GM21723 (cell line): ENCODE measurements at regions not wholly inside any gene's neighbourhood (a gene's known extent, or its start where the extent isn't known, plus 50 kb on each side); places are given as distances from the start of the nearest gene placed in this dataset.

ENCODE experiments used
- ATAC-seq: cut with Tn5 transposase; IDR thresholded peaks from one replicate; pipeline ENCODE4 v1.9.1; 2021; ENCODE audit warnings: mild to moderate bottlenecking, moderate library complexity; ENCODE audit not compliant: unreplicated experiment

- no peak for ATAC-seq
Observed at GRCh38 chr1:90210633-90211491, 216.0 kb downstream of the ZNF326 start.

GRCh38 chr1:90208949-90209348 lies 214.0 kb downstream of the ZNF326 start:
- no peak for ATAC-seq

GRCh38 chr1:90206260-90206659 lies 211.3 kb downstream of the ZNF326 start:
- ATAC-seq = no peak

- ATAC-seq = no peak
Observed at GRCh38 chr1:90204780-90205179, 209.9 kb downstream of the ZNF326 start.

- no peak for ATAC-seq
Observed at GRCh38 chr1:90204023-90204590, 209.2 kb downstream of the ZNF326 start.

GRCh38 chr1:90201467-90202358 lies 206.8 kb downstream of the ZNF326 start:
- ATAC-seq = no peak

- no peak for ATAC-seq
Observed at GRCh38 chr1:90200646-90201205, 205.8 kb downstream of the ZNF326 start.

GRCh38 chr1:90198616-90199332 lies 203.9 kb downstream of the ZNF326 start:
- no peak for ATAC-seq

- no peak for ATAC-seq
Observed at GRCh38 chr1:90193116-90193515, 198.2 kb downstream of the ZNF326 start.

- no peak for ATAC-seq
Observed at GRCh38 chr1:90192408-90192807, 197.5 kb downstream of the ZNF326 start.

- ATAC-seq = no peak
Observed at GRCh38 chr1:90190523-90190922, 195.6 kb downstream of the ZNF326 start.

- no peak for ATAC-seq
Observed at GRCh38 chr1:90189889-90190288, 195.0 kb downstream of the ZNF326 start.

- ATAC-seq = no peak
Observed at GRCh38 chr1:90187323-90187585, 192.3 kb downstream of the ZNF326 start.

- ATAC-seq = no peak
Observed at GRCh38 chr1:90186506-90187322, 191.8 kb downstream of the ZNF326 start.

- no peak for ATAC-seq
Observed at GRCh38 chr1:90176530-90176929, 181.6 kb downstream of the ZNF326 start.

GRCh38 chr1:90175490-90176167 lies 180.7 kb downstream of the ZNF326 start:
- no peak for ATAC-seq

GRCh38 chr1:90174246-90174645 lies 179.3 kb downstream of the ZNF326 start:
- ATAC-seq = no peak

- no peak for ATAC-seq
Observed at GRCh38 chr1:90162216-90162615, 167.3 kb downstream of the ZNF326 start.

GRCh38 chr1:90161625-90162024 lies 166.7 kb downstream of the ZNF326 start:
- no peak for ATAC-seq
